ENCODE measurements at regions not wholly inside any gene's neighbourhood (a gene's known extent, or its start where the extent isn't known, plus 50 kb on each side); places are given as distances from the start of the nearest gene placed in this dataset.

DNA sequence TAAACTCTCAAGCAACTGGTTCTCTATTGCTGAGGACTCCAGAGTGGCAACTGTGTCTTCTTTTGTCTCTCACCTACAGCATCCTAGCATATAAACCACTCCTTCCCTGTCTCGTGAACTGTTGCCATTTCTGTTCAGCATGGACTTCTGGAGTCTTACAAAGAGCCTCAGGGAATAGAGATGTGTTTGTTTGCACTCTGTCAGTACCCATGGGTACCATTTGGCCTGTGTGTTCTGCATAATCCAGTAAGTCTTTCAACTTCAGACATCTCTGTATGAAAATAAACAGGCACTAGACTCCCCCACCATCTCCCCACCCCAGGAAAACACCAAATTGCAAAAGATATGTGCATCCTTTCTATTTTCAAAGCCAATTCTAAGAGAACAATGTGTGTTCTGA lies 1351.6 kb upstream of the PABPC4L start:
- Mint-ChIP-seq H3K27ac (no peak overlapping the region), H3K4me3 (no peak overlapping the region), H3K27me3 (no peaks in the 10 kb centered on the region), H3K36me3 (no peaks in the 10 kb centered on the region), H3K9me3 (peaks cover 0 to 10% (median 4%) of the 10 kb centered on the region in 8 donors), H3K4me1 (no peaks in the 10 kb centered on the region)
- no peaks in the 10 kb centered on the region for H3K9me3 ChIP-seq (ENCODE audit: control insufficient read depth in 1 of 2, low read length in 2 of 2)
- ChIA-PET POLR2A (ENCODE audit: partially characterized antibody) (no interaction called here), CTCF (ENCODE audit: partially characterized antibody) (no interaction called here)
- no peak for DNase-seq
- H3K4me1 ChIP-seq (ENCODE audit: insufficient read depth, low read length) = no peaks in the 10 kb centered on the region
- no peak overlapping the region for H3K4me3 ChIP-seq (ENCODE audit: low read length in 2 of 2)
- H3K36me3 ChIP-seq (ENCODE audit: insufficient read depth, low read length) = no peaks in the 10 kb centered on the region
- H3K27me3 ChIP-seq (ENCODE audit: insufficient read depth, low read length) = no peaks in the 10 kb centered on the region
- intact Hi-C loops (cut with micrococcal nuclease) = no loop called here
- H3K27ac ChIP-seq (ENCODE audit: low read depth, low read length) = no peak overlapping the region

- Mint-ChIP-seq H3K27ac (no peak overlapping the region), H3K4me1 (no peaks in the 10 kb centered on the region), H3K9me3 (peaks cover 0 to 10% (median 4%) of the 10 kb centered on the region in 8 donors), H3K4me3 (no peak overlapping the region), H3K27me3 (no peaks in the 10 kb centered on the region), H3K36me3 (no peaks in the 10 kb centered on the region)
- Histone ChIP-seq H3K4me1 (ENCODE audit: insufficient read depth, low read length) (no peaks in the 10 kb centered on the region), H3K4me3 (ENCODE audit: low read length in 2 of 2) (no peak overlapping the region), H3K27ac (ENCODE audit: low read depth, low read length) (no peak overlapping the region), H3K9me3 (ENCODE audit: control insufficient read depth in 1 of 2, low read length in 2 of 2) (no peaks in the 10 kb centered on the region), H3K36me3 (ENCODE audit: insufficient read depth, low read length) (no peaks in the 10 kb centered on the region), H3K27me3 (ENCODE audit: insufficient read depth, low read length) (no peaks in the 10 kb centered on the region)
- ChIA-PET POLR2A (ENCODE audit: partially characterized antibody) (no interaction called here), CTCF (ENCODE audit: partially characterized antibody) (no interaction called here)
- intact Hi-C loops (cut with micrococcal nuclease) = no loop called here
- no peak for DNase-seq
These were observed 1350.5 kb upstream of the PABPC4L start for GRCh38 chr4:135552131-135552530.

DNA sequence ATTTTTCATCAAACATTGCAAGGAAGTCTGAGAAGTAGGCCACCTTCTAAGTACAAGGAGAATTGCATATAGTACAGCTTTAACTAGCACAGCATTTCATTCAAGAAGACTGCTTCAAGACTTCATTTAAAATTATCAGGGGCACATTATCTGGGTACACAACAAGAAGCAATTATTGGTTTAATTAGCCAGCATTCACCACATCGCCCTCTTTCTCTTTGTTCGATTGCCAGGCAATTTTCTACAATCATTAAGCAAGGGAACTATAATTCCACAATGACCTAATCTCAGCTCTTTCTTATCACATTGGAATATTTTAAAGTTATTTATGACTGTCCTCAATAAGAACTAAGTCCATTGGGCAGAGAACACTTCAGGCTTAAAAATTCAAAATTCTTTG lies 1347.1 kb upstream of the PABPC4L start:
- POLR2A ChIA-PET (ENCODE audit: partially characterized antibody) = no interaction called here
- Histone ChIP-seq H3K4me3 (ENCODE audit: low read length in 2 of 2) (no peak overlapping the region), H3K27ac (ENCODE audit: low read depth, low read length) (no peak overlapping the region), H3K9me3 (ENCODE audit: control insufficient read depth in 1 of 2, low read length in 2 of 2) (no peaks in the 10 kb centered on the region), H3K27me3 (ENCODE audit: insufficient read depth, low read length) (no peaks in the 10 kb centered on the region), H3K4me1 (ENCODE audit: insufficient read depth, low read length) (no peaks in the 10 kb centered on the region), H3K36me3 (ENCODE audit: insufficient read depth, low read length) (no peaks in the 10 kb centered on the region)
- Mint-ChIP-seq H3K27ac (no peak overlapping the region), H3K9me3 (peaks cover 0 to 9% (median 3%) of the 10 kb centered on the region in 8 donors), H3K27me3 (no peaks in the 10 kb centered on the region), H3K4me3 (no peak overlapping the region), H3K36me3 (no peaks in the 10 kb centered on the region), H3K4me1 (no peaks in the 10 kb centered on the region)
- intact Hi-C loops (cut with micrococcal nuclease) = no loop called here
- no peak for DNase-seq
- CTCF ChIA-PET (ENCODE audit: partially characterized antibody) = no interaction called here

DNA sequence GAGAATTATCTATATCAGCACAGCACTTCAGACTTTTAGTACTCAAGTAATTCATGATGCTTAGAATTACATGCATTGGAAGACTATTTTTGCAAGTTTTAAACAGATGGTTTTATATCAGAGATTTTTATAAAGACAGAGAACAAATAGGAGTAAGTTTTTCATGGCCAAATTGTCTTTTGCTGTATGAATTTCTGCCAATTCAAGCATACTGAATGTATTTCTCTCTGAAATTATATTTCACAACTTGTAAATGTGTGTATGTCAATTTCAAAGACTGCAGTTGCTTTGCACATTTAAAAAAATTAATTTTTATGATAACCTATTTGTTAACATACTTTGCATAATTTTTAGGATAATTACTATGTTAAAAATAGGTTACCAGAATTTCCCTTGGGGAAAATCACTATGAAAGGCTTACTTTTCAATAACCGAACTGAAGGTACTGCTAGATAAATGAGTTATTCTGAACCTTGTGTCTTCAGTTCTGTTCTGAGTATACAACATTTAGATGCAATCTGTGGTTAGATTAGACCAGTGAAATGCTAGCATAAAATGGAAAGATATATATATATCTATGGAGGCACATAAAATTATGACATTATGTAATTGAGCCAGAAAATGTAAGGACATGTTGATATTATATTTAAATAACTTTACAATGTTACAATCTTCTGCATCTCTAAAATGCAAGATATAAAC lies 1344.2 kb upstream of the PABPC4L start:
- no peak for DNase-seq
- intact Hi-C loops (cut with micrococcal nuclease) = no loop called here
- Histone ChIP-seq H3K9me3 (ENCODE audit: control insufficient read depth in 1 of 2, low read length in 2 of 2) (no peaks in the 10 kb centered on the region), H3K27ac (ENCODE audit: low read depth, low read length) (no peak overlapping the region), H3K27me3 (ENCODE audit: insufficient read depth, low read length) (no peaks in the 10 kb centered on the region), H3K4me1 (ENCODE audit: insufficient read depth, low read length) (no peaks in the 10 kb centered on the region), H3K4me3 (ENCODE audit: low read length in 2 of 2) (no peak overlapping the region), H3K36me3 (ENCODE audit: insufficient read depth, low read length) (no peaks in the 10 kb centered on the region)
- ChIA-PET CTCF (ENCODE audit: partially characterized antibody) (no interaction called here), POLR2A (ENCODE audit: partially characterized antibody) (no interaction called here)
- H3K36me3 Mint-ChIP-seq = no peaks in the 10 kb centered on the region
- H3K9me3 Mint-ChIP-seq = peaks cover 0 to 5% (median 2%) of the 10 kb centered on the region in 8 donors
- no peak overlapping the region for H3K27ac Mint-ChIP-seq
- no peak overlapping the region for H3K4me3 Mint-ChIP-seq
- no peaks in the 10 kb centered on the region for H3K4me1 Mint-ChIP-seq
- H3K27me3 Mint-ChIP-seq = no peaks in the 10 kb centered on the region

- POLR2A ChIA-PET (ENCODE audit: partially characterized antibody) = no interaction called here
- intact Hi-C loops (cut with micrococcal nuclease) = no loop called here
- H3K27me3 ChIP-seq (ENCODE audit: insufficient read depth, low read length) = no peaks in the 10 kb centered on the region
- peak overlapping the region in 1 of 7 donors; percentile 53 for H3K27ac Mint-ChIP-seq
- CTCF ChIA-PET (ENCODE audit: partially characterized antibody) = no interaction called here
- H3K4me3 Mint-ChIP-seq = peak overlapping the region in 2 of 8 donors; percentile 42 to 63
- no peak overlapping the region for H3K27ac ChIP-seq (ENCODE audit: low read depth, low read length)
- no peaks in the 10 kb centered on the region for H3K9me3 ChIP-seq (ENCODE audit: control insufficient read depth in 1 of 2, low read length in 2 of 2)
- H3K4me1 Mint-ChIP-seq = no peaks in the 10 kb centered on the region
- no peaks in the 10 kb centered on the region for H3K36me3 ChIP-seq (ENCODE audit: insufficient read depth, low read length)
- peaks cover 0 to 17% (median 10%) of the 10 kb centered on the region in 8 donors for H3K9me3 Mint-ChIP-seq
- H3K4me3 ChIP-seq (ENCODE audit: low read length in 2 of 2) = no peak overlapping the region
- no peak for DNase-seq
- no peaks in the 10 kb centered on the region for H3K36me3 Mint-ChIP-seq
- no peaks in the 10 kb centered on the region for H3K27me3 Mint-ChIP-seq
- H3K4me1 ChIP-seq (ENCODE audit: insufficient read depth, low read length) = no peaks in the 10 kb centered on the region
These were observed 1337.1 kb upstream of the PABPC4L start for GRCh38 chr4:135538698-135539097.

- Histone ChIP-seq H3K36me3 (ENCODE audit: insufficient read depth, low read length) (no peaks in the 10 kb centered on the region), H3K27me3 (ENCODE audit: insufficient read depth, low read length) (no peaks in the 10 kb centered on the region), H3K27ac (ENCODE audit: low read depth, low read length) (no peak overlapping the region), H3K9me3 (ENCODE audit: control insufficient read depth in 1 of 2, low read length in 2 of 2) (no peaks in the 10 kb centered on the region), H3K4me1 (ENCODE audit: insufficient read depth, low read length) (no peaks in the 10 kb centered on the region), H3K4me3 (ENCODE audit: low read length in 2 of 2) (no peak overlapping the region)
- Mint-ChIP-seq H3K4me3 (no peak overlapping the region), H3K27ac (no peak overlapping the region), H3K36me3 (no peaks in the 10 kb centered on the region), H3K27me3 (no peaks in the 10 kb centered on the region), H3K9me3 (peaks cover 0 to 12% (median 2%) of the 10 kb centered on the region in 8 donors), H3K4me1 (no peaks in the 10 kb centered on the region)
- POLR2A ChIA-PET (ENCODE audit: partially characterized antibody) = no interaction called here
- intact Hi-C loops (cut with micrococcal nuclease) = no loop called here
- CTCF ChIA-PET (ENCODE audit: partially characterized antibody) = no interaction called here
- no peak for DNase-seq
These were observed 1331.5 kb upstream of the PABPC4L start for GRCh38 chr4:135533053-135533452.

GRCh38 chr4:135532132-135532531 lies 1330.5 kb upstream of the PABPC4L start:
- Mint-ChIP-seq H3K9me3 (peaks cover 0 to 12% (median 2%) of the 10 kb centered on the region in 8 donors), H3K4me3 (no peak overlapping the region), H3K27me3 (no peaks in the 10 kb centered on the region), H3K36me3 (no peaks in the 10 kb centered on the region), H3K4me1 (no peaks in the 10 kb centered on the region), H3K27ac (no peak overlapping the region)
- Histone ChIP-seq H3K36me3 (ENCODE audit: insufficient read depth, low read length) (no peaks in the 10 kb centered on the region), H3K4me1 (ENCODE audit: insufficient read depth, low read length) (no peaks in the 10 kb centered on the region), H3K4me3 (ENCODE audit: low read length in 2 of 2) (no peak overlapping the region), H3K27me3 (ENCODE audit: insufficient read depth, low read length) (no peaks in the 10 kb centered on the region), H3K9me3 (ENCODE audit: control insufficient read depth in 1 of 2, low read length in 2 of 2) (no peaks in the 10 kb centered on the region), H3K27ac (ENCODE audit: low read depth, low read length) (no peak overlapping the region)
- ChIA-PET POLR2A (ENCODE audit: partially characterized antibody) (no interaction called here), CTCF (ENCODE audit: partially characterized antibody) (no interaction called here)
- no peak for DNase-seq
- intact Hi-C loops (cut with micrococcal nuclease) = no loop called here

GRCh38 chr4:135515295-135515694 lies 1313.7 kb upstream of the PABPC4L start:
- Mint-ChIP-seq H3K4me1 (no peaks in the 10 kb centered on the region), H3K36me3 (no peaks in the 10 kb centered on the region), H3K4me3 (no peak overlapping the region), H3K27ac (no peak overlapping the region), H3K9me3 (peaks cover 0 to 12% (median 5%) of the 10 kb centered on the region in 8 donors), H3K27me3 (no peaks in the 10 kb centered on the region)
- H3K4me3 ChIP-seq (ENCODE audit: low read length in 2 of 2) = no peak overlapping the region
- POLR2A ChIA-PET (ENCODE audit: partially characterized antibody) = no interaction called here
- H3K36me3 ChIP-seq (ENCODE audit: insufficient read depth, low read length) = no peaks in the 10 kb centered on the region
- H3K9me3 ChIP-seq (ENCODE audit: control insufficient read depth in 1 of 2, low read length in 2 of 2) = no peaks in the 10 kb centered on the region
- no peaks in the 10 kb centered on the region for H3K4me1 ChIP-seq (ENCODE audit: insufficient read depth, low read length)
- intact Hi-C loops (cut with micrococcal nuclease) = no loop called here
- H3K27ac ChIP-seq (ENCODE audit: low read depth, low read length) = no peak overlapping the region
- H3K27me3 ChIP-seq (ENCODE audit: insufficient read depth, low read length) = no peaks in the 10 kb centered on the region
- CTCF ChIA-PET (ENCODE audit: partially characterized antibody) = no interaction called here
- DNase-seq = no peak
